ENCODE measurements at regions not wholly inside any gene's neighbourhood (a gene's known extent, or its start where the extent isn't known, plus 50 kb on each side); places are given as distances from the start of the nearest gene placed in this dataset.

DNA sequence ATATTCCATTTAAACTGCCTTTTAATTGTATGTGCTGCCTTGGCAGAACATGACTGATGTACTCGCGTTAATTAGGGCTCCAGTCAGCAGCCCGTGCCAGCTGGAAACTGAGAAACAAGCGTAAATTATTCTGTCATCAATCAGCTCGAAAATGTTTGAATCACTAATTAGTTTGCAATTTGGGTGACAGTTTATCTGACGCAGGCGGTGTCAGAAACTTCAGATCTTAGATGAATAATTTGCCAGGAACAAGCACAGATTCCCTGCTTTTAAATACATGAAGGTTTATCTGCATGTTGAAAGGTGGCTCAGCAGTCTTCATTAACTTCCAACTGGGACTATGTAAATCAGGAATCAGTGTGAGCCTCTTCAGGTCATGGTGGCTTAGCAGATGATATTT lies 176.0 kb upstream of the TLE4 start:
- no peak overlapping the region for H3K27ac ChIP-seq
- H3K9me3 ChIP-seq (ENCODE audit: control insufficient read depth, low read length) = no peaks in the 10 kb centered on the region
- H2AFZ ChIP-seq = no peak overlapping the region
- no peaks in the 10 kb centered on the region for H3K36me3 ChIP-seq (ENCODE audit: control insufficient read depth, insufficient read depth, low read length)
- no peak overlapping the region for H3K4me3 ChIP-seq (ENCODE audit: low read depth, low read length)
- H3K9ac ChIP-seq = no peak overlapping the region
- H3K79me2 ChIP-seq = no peaks in the 10 kb centered on the region
- H3K4me2 ChIP-seq (ENCODE audit: low read length) = no peak overlapping the region
- H3K27me3 ChIP-seq (ENCODE audit: control insufficient read depth, insufficient read depth, low read length) = no peaks in the 10 kb centered on the region
- no peaks in the 10 kb centered on the region for H3K4me1 ChIP-seq
- TF ChIP-seq, protein P1, sequence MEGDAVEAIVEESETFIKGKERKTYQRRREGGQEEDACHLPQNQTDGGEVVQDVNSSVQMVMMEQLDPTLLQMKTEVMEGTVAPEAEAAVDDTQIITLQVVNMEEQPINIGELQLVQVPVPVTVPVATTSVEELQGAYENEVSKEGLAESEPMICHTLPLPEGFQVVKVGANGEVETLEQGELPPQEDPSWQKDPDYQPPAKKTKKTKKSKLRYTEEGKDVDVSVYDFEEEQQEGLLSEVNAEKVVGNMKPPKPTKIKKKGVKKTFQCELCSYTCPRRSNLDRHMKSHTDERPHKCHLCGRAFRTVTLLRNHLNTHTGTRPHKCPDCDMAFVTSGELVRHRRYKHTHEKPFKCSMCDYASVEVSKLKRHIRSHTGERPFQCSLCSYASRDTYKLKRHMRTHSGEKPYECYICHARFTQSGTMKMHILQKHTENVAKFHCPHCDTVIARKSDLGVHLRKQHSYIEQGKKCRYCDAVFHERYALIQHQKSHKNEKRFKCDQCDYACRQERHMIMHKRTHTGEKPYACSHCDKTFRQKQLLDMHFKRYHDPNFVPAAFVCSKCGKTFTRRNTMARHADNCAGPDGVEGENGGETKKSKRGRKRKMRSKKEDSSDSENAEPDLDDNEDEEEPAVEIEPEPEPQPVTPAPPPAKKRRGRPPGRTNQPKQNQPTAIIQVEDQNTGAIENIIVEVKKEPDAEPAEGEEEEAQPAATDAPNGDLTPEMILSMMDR (IDR thresholded peaks at IDR 0.05) = no peak

DNA sequence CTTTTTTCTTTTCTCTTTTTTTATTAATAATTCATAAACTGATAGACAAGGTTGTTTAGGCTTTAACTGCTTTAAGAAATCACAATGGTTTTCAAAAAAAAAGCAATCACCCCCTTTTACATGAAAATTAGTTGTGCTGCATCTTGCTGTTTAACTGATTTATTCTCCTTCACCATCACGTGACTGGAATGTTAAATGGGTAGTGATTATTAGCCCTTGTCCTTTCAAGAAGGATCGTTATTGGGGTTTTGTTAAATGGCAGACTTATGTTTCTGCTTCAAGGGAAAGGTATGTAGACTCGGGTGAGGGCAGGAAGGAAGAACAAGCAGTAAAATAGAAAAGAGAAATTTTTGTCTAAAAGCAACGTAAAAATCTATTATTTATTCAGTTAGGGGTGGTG lies 175.6 kb upstream of the TLE4 start:
- H3K4me3 ChIP-seq (ENCODE audit: low read depth, low read length) = no peak overlapping the region
- no peak overlapping the region for H3K9ac ChIP-seq
- no peak overlapping the region for H2AFZ ChIP-seq
- no peak overlapping the region for H3K4me2 ChIP-seq (ENCODE audit: low read length)
- no peaks in the 10 kb centered on the region for H3K27me3 ChIP-seq (ENCODE audit: control insufficient read depth, insufficient read depth, low read length)
- no peaks in the 10 kb centered on the region for H3K9me3 ChIP-seq (ENCODE audit: control insufficient read depth, low read length)
- H3K36me3 ChIP-seq (ENCODE audit: control insufficient read depth, insufficient read depth, low read length) = no peaks in the 10 kb centered on the region
- H3K27ac ChIP-seq = no peak overlapping the region
- no peaks in the 10 kb centered on the region for H3K4me1 ChIP-seq
- TF ChIP-seq, protein P1 (IDR thresholded peaks at IDR 0.05) = no peak
- no peaks in the 10 kb centered on the region for H3K79me2 ChIP-seq

DNA sequence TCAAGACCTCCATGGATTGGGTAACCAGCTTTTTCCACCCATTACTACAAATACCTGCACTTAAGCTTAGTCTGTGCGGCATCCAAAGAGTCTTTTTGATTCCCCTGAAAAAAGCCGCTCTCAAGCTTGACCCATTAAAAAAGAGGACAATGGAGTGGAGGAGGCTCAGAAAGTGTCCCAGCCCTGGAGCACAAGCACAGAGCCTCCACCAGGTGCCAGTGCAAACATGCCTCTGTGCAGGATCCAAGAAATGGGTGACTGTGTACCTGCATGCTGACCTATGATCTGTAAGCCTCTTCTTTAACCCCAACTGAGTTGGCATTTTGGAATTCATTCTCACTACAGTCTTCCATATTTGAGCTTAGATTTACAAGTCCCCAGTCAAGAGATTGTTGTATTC lies 168.3 kb upstream of the TLE4 start:
- Histone ChIP-seq H3K36me3 (ENCODE audit: control insufficient read depth, insufficient read depth, low read length) (no peaks in the 10 kb centered on the region), H3K4me2 (ENCODE audit: low read length) (no peak overlapping the region), H3K4me1 (no peaks in the 10 kb centered on the region), H3K9me3 (ENCODE audit: control insufficient read depth, low read length) (no peaks in the 10 kb centered on the region), H3K27me3 (ENCODE audit: control insufficient read depth, insufficient read depth, low read length) (no peaks in the 10 kb centered on the region), H2AFZ (no peak overlapping the region), H3K9ac (no peak overlapping the region), H3K4me3 (ENCODE audit: low read depth, low read length) (no peak overlapping the region), H3K79me2 (no peaks in the 10 kb centered on the region), H3K27ac (no peak overlapping the region)
- TF ChIP-seq, protein P1 (IDR thresholded peaks at IDR 0.05) = no peak

DNA sequence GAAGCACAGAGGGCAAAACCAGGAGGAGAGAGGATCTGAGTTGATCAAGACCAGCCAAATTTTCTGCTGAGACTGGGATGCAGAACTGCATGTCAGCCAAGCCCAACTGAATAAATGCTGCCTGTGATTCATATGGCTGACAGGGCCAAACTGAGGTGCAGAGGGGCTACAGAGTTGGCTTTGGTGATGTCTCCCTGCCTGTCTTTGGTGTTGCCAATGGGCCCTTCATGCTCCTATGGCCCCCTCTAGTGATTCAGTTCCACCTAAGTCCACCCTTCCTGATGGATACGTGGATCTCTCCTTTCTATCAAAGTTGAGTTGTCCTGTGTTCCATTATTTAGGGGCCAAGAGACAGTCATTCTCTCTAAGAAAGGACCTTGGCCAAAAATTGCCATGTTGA lies 163.6 kb upstream of the TLE4 start:
- TF ChIP-seq, protein P1 (IDR thresholded peaks at IDR 0.05) = no peak

GRCh38 chr9:79408617-79409016 lies 163.1 kb upstream of the TLE4 start:
- Histone ChIP-seq H2AFZ (no peak overlapping the region), H3K79me2 (no peaks in the 10 kb centered on the region), H3K4me2 (ENCODE audit: low read length) (no peak overlapping the region), H3K27me3 (ENCODE audit: control insufficient read depth, insufficient read depth, low read length) (no peaks in the 10 kb centered on the region), H3K9ac (no peak overlapping the region), H3K36me3 (ENCODE audit: control insufficient read depth, insufficient read depth, low read length) (no peaks in the 10 kb centered on the region), H3K4me1 (no peaks in the 10 kb centered on the region), H3K27ac (no peak overlapping the region), H3K9me3 (ENCODE audit: control insufficient read depth, low read length) (no peaks in the 10 kb centered on the region), H3K4me3 (ENCODE audit: low read depth, low read length) (no peak overlapping the region)
- TF ChIP-seq, protein P1 (IDR thresholded peaks at IDR 0.05) = no peak

More for the DNA sequence above, 163.6 kb upstream of the TLE4 start:
- Histone ChIP-seq H3K27me3 (ENCODE audit: control insufficient read depth, insufficient read depth, low read length) (no peaks in the 10 kb centered on the region), H3K79me2 (no peaks in the 10 kb centered on the region), H3K9me3 (ENCODE audit: control insufficient read depth, low read length) (no peaks in the 10 kb centered on the region), H3K4me1 (no peaks in the 10 kb centered on the region), H2AFZ (no peak overlapping the region), H3K36me3 (ENCODE audit: control insufficient read depth, insufficient read depth, low read length) (no peaks in the 10 kb centered on the region), H3K27ac (no peak overlapping the region), H3K4me2 (ENCODE audit: low read length) (no peak overlapping the region), H3K4me3 (ENCODE audit: low read depth, low read length) (no peak overlapping the region), H3K9ac (no peak overlapping the region)
